HCT116 (cell line): ENCODE measurements at regions not wholly inside any gene's neighbourhood (a gene's known extent, or its start where the extent isn't known, plus 50 kb on each side); places are given as distances from the start of the nearest gene placed in this dataset.

Experiments
- EGR1 ChIP-seq: IDR thresholded peaks from 2 replicates; pipeline ENCODE4 v1.6.1; 2012; ENCODE audit warnings: low read depth
- EZH2phosphoT487 ChIP-seq: fragments of 200-600 bp; IDR thresholded peaks from 2 replicates; pipeline ENCODE4 v1.6.1; 2018; ENCODE audit warnings: antibody characterized with exemption, borderline replicate concordance
- POLR2A ChIP-seq: IDR thresholded peaks from 2 replicates; pipeline ENCODE4 v1.7.0; 2011; ENCODE audit warnings: borderline replicate concordance; ENCODE audit not compliant: insufficient read depth, insufficient read length; ENCODE audit errors: extremely low read depth
- POLR2AphosphoS5 ChIP-seq: IDR thresholded peaks from 2 replicates; pipeline ENCODE4 v1.6.1; 2011; ENCODE audit warnings: mild to moderate bottlenecking, low read depth, low read length, moderate library complexity
- SIN3A ChIP-seq: IDR thresholded peaks from 2 replicates; pipeline ENCODE4 v1.6.1; 2012; ENCODE audit warnings: low read depth
- TCF7L2 ChIP-seq: IDR thresholded peaks from 2 replicates; pipeline ENCODE4 v1.7.0; 2011; ENCODE audit warnings: borderline replicate concordance, inconsistent platforms; ENCODE audit not compliant: insufficient read depth, insufficient read length; ENCODE audit errors: extremely low read depth
- YY1 ChIP-seq: IDR thresholded peaks from 2 replicates; pipeline ENCODE4 v1.6.1; 2011; ENCODE audit warnings: low read length, low read depth, moderate library complexity, mild to moderate bottlenecking; ENCODE audit not compliant: insufficient replicate concordance; ENCODE audit errors: extremely low read depth
- TF ChIP-seq, protein P1 (sequence below), 3 experiments: fragments of 200-600 bp in 1 of 3; sonication (generic) in 1 of 3; IDR thresholded peaks in 2 of 3; conservative IDR thresholded peaks in 1 of 3; 2 replicates each; pipeline ENCODE4 v1.5.1; 2012 to 2017; ENCODE audit warnings: low read depth in 2 of 3, low read length in 2 of 3, antibody characterized with exemption in 1 of 3, borderline replicate concordance in 1 of 3, control low read depth in 1 of 3, mild to moderate bottlenecking in 1 of 3, mixed read lengths in 1 of 3, mixed run types in 1 of 3, moderate library complexity in 1 of 3; ENCODE audit not compliant: insufficient read depth in 1 of 3
- TF ChIP-seq, protein P2 (sequence below): IDR thresholded peaks from 2 replicates; pipeline ENCODE4 v1.6.1; 2012
- TF ChIP-seq, protein P3 (sequence below): IDR thresholded peaks from 2 replicates; pipeline ENCODE4 v1.6.1; 2012; ENCODE audit warnings: low read depth

DNA sequence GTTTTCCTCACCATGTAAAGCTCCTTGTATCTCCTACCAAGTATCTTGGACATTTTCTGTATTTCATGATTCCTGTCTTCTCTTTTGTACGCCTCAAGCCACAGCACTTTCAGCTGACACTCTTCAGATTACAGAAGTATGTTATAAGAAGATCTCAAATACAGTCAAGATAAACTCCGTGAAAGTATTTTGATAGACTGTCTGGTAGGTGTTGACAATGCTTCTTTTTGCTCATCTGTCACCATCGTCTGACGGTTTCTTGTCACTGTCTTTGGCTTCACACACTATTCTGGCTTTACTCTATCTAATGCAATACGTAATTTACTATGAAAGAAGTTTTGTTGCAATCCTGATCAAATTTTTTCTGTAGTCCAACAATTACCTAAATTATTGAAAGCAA, 294.5 kb upstream of the CDH12 start:
- TF ChIP-seq SIN3A (no peak), POLR2A (no peak), EZH2phosphoT487 (no peak), TCF7L2 (no peak), YY1 (no peak), EGR1 (no peak), POLR2AphosphoS5 (no peak)
- TF ChIP-seq, protein P1, sequence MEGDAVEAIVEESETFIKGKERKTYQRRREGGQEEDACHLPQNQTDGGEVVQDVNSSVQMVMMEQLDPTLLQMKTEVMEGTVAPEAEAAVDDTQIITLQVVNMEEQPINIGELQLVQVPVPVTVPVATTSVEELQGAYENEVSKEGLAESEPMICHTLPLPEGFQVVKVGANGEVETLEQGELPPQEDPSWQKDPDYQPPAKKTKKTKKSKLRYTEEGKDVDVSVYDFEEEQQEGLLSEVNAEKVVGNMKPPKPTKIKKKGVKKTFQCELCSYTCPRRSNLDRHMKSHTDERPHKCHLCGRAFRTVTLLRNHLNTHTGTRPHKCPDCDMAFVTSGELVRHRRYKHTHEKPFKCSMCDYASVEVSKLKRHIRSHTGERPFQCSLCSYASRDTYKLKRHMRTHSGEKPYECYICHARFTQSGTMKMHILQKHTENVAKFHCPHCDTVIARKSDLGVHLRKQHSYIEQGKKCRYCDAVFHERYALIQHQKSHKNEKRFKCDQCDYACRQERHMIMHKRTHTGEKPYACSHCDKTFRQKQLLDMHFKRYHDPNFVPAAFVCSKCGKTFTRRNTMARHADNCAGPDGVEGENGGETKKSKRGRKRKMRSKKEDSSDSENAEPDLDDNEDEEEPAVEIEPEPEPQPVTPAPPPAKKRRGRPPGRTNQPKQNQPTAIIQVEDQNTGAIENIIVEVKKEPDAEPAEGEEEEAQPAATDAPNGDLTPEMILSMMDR (IDR thresholded peaks at IDR 0.05 in 2 of 3, conservative IDR thresholded peaks at IDR 0.05 in 1 of 3; ENCODE audit: borderline replicate concordance in 1 of 3, insufficient read depth in 1 of 3, low read depth in 2 of 3, low read length in 2 of 3) = no peak
- TF ChIP-seq, protein P2, sequence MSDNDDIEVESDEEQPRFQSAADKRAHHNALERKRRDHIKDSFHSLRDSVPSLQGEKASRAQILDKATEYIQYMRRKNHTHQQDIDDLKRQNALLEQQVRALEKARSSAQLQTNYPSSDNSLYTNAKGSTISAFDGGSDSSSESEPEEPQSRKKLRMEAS = no peak
- TF ChIP-seq, protein P3, sequence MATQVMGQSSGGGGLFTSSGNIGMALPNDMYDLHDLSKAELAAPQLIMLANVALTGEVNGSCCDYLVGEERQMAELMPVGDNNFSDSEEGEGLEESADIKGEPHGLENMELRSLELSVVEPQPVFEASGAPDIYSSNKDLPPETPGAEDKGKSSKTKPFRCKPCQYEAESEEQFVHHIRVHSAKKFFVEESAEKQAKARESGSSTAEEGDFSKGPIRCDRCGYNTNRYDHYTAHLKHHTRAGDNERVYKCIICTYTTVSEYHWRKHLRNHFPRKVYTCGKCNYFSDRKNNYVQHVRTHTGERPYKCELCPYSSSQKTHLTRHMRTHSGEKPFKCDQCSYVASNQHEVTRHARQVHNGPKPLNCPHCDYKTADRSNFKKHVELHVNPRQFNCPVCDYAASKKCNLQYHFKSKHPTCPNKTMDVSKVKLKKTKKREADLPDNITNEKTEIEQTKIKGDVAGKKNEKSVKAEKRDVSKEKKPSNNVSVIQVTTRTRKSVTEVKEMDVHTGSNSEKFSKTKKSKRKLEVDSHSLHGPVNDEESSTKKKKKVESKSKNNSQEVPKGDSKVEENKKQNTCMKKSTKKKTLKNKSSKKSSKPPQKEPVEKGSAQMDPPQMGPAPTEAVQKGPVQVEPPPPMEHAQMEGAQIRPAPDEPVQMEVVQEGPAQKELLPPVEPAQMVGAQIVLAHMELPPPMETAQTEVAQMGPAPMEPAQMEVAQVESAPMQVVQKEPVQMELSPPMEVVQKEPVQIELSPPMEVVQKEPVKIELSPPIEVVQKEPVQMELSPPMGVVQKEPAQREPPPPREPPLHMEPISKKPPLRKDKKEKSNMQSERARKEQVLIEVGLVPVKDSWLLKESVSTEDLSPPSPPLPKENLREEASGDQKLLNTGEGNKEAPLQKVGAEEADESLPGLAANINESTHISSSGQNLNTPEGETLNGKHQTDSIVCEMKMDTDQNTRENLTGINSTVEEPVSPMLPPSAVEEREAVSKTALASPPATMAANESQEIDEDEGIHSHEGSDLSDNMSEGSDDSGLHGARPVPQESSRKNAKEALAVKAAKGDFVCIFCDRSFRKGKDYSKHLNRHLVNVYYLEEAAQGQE = no peak
